ENCODE measurements at regions not wholly inside any gene's neighbourhood (a gene's known extent, or its start where the extent isn't known, plus 50 kb on each side); places are given as distances from the start of the nearest gene placed in this dataset.
"Not testable (repeated sequence)": the region's sequence is repeated elsewhere in the genome, so short reads cannot be mapped to it uniquely, and the experiment has no call there.

GRCh38 chr3:115204475-115204874 lies 57.4 kb upstream of the ZBTB20 start:
- no peak overlapping the region for H3K27ac Mint-ChIP-seq
- no peaks in the 10 kb centered on the region for H3K9me3 Mint-ChIP-seq
- no peaks in the 10 kb centered on the region for H3K4me1 Mint-ChIP-seq
- H3K36me3 Mint-ChIP-seq, result no peaks in the 10 kb centered on the region
- no peak for DNase-seq (ENCODE audit: low spot score in 2 of 2, unreplicated experiment in 2 of 2)
- TF ChIP-seq CTCF (IDR thresholded peaks at IDR 0.05; ENCODE audit: unreplicated experiment), result no peak
- peaks cover 2% of the 10 kb centered on the region for H3K27me3 Mint-ChIP-seq (ENCODE audit: low read depth)
- H3K4me3 Mint-ChIP-seq, result no peak overlapping the region

- peaks cover 12% of the 10 kb centered on the region for H3K4me1 Mint-ChIP-seq
- no peak overlapping the region for H3K27ac Mint-ChIP-seq
- DNase-seq (ENCODE audit: low spot score in 2 of 2, unreplicated experiment in 2 of 2), result no peak
- TF ChIP-seq CTCF (IDR thresholded peaks at IDR 0.05; ENCODE audit: unreplicated experiment), result no peak
- H3K36me3 Mint-ChIP-seq, result no peaks in the 10 kb centered on the region
- H3K4me3 Mint-ChIP-seq, result no peak overlapping the region
- H3K9me3 Mint-ChIP-seq, result no peaks in the 10 kb centered on the region
- H3K27me3 Mint-ChIP-seq (ENCODE audit: low read depth), result no peaks in the 10 kb centered on the region
These were observed 61.1 kb upstream of the ZBTB20 start for GRCh38 chr3:115208066-115208750.

GRCh38 chr3:115211810-115212492 lies 64.9 kb upstream of the ZBTB20 start:
- H3K27me3 Mint-ChIP-seq (ENCODE audit: low read depth), result no peaks in the 10 kb centered on the region
- H3K9me3 Mint-ChIP-seq, result no peaks in the 10 kb centered on the region
- no peak for DNase-seq (ENCODE audit: low spot score in 2 of 2, unreplicated experiment in 2 of 2)
- TF ChIP-seq CTCF (IDR thresholded peaks at IDR 0.05; ENCODE audit: unreplicated experiment), result no peak
- no peaks in the 10 kb centered on the region for H3K36me3 Mint-ChIP-seq
- H3K4me3 Mint-ChIP-seq, result no peak overlapping the region
- peaks cover 12% of the 10 kb centered on the region for H3K4me1 Mint-ChIP-seq
- no peak overlapping the region for H3K27ac Mint-ChIP-seq

GRCh38 chr3:115212615-115213014 lies 65.5 kb upstream of the ZBTB20 start:
- Mint-ChIP-seq H3K27ac (no peak overlapping the region), H3K9me3 (no peaks in the 10 kb centered on the region), H3K36me3 (no peaks in the 10 kb centered on the region), H3K4me3 (no peak overlapping the region), H3K4me1 (peaks cover 13% of the 10 kb centered on the region), H3K27me3 (ENCODE audit: low read depth) (no peaks in the 10 kb centered on the region)
- no peak for DNase-seq (ENCODE audit: low spot score in 2 of 2, unreplicated experiment in 2 of 2)
- no peak for TF ChIP-seq CTCF (IDR thresholded peaks at IDR 0.05; ENCODE audit: unreplicated experiment)

GRCh38 chr3:115213052-115213451 lies 66.0 kb upstream of the ZBTB20 start:
- not testable (repeated sequence) for H3K27me3 Mint-ChIP-seq (ENCODE audit: low read depth); H3K9me3 Mint-ChIP-seq; H3K27ac Mint-ChIP-seq; H3K4me3 Mint-ChIP-seq; DNase-seq (ENCODE audit: low spot score in 2 of 2, unreplicated experiment in 2 of 2); H3K36me3 Mint-ChIP-seq
- peaks cover 16% of the 10 kb centered on the region for H3K4me1 Mint-ChIP-seq

GRCh38 chr3:115217292-115217677 lies 70.2 kb upstream of the ZBTB20 start:
- Mint-ChIP-seq H3K9me3 (no peaks in the 10 kb centered on the region), H3K4me3 (no peak overlapping the region), H3K27ac (no peak overlapping the region), H3K4me1 (peaks cover 4% of the 10 kb centered on the region), H3K36me3 (no peaks in the 10 kb centered on the region), H3K27me3 (ENCODE audit: low read depth) (no peaks in the 10 kb centered on the region)
- no peak for DNase-seq (ENCODE audit: low spot score in 2 of 2, unreplicated experiment in 2 of 2)
- TF ChIP-seq CTCF (IDR thresholded peaks at IDR 0.05; ENCODE audit: unreplicated experiment), result no peak
